ENCODE measurements at regions not wholly inside any gene's neighbourhood (a gene's known extent, or its start where the extent isn't known, plus 50 kb on each side); places are given as distances from the start of the nearest gene placed in this dataset.

DNA sequence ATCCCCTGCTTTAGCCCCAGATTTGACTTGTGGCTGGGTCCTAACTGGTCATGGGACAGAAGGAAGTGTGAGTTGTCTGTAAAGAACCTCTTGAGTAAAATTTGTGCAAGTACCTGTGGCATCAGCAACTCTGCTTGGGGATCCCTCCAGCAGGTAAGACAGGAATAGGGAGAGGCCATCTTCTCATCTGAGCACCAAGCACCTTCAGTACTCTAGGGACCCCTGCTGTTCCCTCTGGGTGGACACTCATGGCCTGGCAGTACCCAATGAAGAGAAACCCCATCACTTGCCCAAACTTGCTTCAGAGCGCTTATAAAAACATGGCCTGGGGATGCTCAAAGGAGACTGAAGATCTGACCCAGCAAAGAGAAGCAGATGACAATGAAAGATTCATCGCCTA, 297.8 kb downstream of the SP3 start:
- no peak for DNase-seq (ENCODE audit: low read depth)

DNA sequence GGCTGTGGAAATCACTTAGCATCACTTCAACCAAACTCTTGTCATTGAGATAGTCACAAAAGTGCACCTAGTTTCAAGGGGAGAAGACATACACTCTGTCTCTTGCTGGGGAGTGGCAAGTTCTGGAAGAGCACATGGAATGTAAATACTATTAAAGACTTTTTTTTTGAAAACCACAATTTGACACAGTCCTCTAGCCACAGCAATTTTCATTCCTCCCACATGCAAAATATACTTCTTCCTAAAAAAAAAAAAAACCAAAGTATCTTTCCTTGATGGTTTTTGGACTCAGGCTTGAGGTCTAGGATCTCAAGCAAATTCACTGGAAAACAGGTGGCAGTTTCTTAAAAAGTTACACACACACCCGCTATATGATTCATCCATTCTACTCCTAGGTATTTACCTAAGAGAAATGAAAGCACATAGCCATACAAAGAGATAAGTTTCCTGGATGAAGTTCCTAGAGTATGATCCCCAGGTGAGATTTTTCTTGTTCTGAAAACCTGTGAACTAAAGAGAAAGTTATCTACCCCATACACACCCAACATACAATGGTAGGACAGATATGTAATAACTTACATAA, 295.8 kb downstream of the SP3 start:
- peak; percentile 11 for DNase-seq (ENCODE audit: low read depth)

DNA sequence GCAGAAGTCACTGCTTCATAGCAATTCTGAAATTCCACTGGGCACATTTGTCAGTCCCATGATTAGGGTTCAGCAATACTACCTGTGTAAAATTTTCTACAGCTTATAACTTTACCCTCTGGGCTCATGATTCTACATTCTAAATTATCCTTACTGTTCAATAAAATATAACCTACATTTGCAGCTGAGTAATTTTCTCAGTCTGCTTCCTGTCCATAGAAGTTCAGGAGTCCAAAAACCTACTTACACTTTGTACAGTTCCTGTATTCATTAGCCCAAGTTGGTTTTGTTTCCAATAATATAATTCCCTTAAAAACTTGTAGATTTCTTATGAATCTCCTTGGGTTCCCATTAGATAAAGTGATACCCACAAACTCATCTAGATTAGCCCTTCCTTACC, 295.3 kb downstream of the SP3 start:
- no peak for DNase-seq (ENCODE audit: low read depth)

DNA sequence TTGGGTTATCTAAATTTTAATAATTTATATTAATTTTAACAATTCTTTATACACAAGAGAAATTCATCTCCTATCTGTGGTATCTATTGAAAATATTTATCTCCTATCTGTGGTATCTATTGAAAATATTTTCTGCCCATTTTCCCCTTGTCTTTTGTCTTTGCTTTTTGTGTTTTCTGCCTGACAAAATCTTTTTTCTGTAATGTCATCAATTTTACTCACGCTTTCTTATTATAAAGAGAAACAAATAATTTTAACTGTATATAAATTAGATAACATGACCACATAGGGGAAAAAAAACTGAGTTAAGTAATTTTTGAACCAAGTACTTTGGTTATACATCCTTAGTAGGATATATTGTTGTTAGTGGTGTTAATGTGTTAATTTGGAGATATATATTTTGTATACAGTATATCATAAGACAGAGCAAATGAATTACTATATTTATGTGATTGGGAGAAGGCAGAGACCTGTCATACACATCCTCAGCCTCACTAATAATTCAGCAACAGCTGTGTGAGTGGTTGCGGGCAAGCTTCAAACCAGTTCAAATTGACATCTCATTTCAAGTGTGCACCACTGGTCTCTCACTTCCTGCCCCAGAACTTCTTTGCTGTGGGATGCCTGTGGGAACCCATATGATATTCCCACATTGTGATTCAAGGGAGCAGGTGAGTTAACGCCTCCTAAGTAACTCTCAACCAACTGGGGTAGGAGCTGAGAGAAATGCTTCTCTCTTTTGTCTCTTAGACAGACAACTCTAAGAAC, 292.4 kb downstream of the SP3 start:
- DNase-seq (ENCODE audit: low read depth): no peak

DNA sequence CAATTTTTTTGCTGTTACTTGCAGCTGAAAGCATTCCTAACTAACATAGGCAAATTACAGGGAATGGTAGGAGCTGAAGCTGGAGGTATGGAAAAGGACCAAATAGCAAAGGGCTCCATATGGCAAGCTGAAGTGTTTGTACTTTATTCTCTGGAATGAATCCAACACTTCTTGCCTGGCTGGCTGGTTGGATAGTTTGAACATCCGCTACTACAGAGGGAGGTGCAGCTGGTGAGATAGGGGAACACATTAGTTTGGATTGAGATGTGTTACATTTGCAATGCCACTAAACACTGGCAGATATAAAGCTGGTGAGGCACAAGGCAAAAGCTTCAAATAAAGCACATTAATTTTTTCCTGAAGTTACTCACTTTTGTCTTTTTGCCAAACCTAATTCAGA, 291.5 kb downstream of the SP3 start:
- no peak for DNase-seq (ENCODE audit: low read depth)

DNA sequence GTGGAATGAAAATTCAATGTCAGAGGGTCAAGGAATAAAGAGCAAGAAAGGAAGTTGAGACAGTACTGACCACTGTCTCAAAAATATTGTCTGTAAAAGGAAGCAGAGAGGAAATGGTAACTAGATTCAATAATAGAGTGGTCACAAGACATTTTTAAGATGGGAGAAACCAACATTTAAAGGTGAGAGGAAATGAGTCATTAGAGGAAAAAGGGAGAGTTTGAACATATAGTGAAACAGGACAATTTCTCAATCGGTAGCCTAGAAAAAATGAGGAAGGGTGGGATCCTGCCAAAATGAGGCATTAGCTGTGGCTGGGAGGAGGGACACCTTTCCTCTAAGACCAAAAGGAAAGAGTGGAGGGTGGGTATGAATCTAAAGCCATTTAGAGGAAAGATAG, 288.5 kb downstream of the SP3 start:
- DNase-seq (ENCODE audit: low read depth): no peak

DNA sequence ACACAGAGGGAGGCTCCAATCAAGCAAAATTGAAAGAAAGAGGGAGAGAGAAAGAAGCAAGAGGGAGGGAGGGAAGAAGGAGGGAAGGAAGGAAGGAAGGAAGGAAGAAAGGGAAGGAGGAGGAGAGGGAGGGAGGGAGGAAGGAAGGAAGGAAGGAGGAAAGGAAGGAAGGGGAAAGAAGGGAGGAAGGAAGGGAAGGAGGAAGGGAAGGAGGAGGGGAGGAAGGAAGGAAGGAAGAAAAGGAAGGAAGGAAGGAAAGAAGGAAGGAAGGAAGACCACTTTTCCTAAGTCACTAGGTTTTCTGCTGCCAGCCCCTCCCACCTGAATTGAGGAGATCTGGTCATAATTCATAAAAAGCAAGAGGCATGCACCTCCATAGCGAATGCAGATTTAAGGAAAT, 287.0 kb downstream of the SP3 start:
- DNase-seq (ENCODE audit: low read depth): no peak

DNA sequence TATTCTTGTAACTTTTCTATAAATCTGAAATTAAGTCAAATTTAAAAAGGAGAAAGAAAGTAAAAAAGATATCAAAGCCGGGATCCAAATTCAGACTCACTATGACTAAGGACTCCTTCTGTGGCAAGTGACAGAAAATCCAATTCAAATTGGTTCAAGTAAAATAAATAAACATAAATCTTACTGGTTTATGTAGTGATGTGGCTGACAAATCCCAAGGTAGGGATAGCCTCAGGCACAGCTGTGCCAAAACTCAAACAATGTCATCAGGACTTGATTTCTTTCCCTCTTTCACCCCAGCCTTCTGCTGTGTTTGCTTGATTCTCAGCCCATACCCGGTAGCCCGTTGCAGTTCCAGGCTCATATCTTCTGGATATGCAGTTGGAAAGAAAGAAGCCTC, 284.6 kb downstream of the SP3 start:
- DNase-seq (ENCODE audit: low read depth): peak; percentile 20

DNA sequence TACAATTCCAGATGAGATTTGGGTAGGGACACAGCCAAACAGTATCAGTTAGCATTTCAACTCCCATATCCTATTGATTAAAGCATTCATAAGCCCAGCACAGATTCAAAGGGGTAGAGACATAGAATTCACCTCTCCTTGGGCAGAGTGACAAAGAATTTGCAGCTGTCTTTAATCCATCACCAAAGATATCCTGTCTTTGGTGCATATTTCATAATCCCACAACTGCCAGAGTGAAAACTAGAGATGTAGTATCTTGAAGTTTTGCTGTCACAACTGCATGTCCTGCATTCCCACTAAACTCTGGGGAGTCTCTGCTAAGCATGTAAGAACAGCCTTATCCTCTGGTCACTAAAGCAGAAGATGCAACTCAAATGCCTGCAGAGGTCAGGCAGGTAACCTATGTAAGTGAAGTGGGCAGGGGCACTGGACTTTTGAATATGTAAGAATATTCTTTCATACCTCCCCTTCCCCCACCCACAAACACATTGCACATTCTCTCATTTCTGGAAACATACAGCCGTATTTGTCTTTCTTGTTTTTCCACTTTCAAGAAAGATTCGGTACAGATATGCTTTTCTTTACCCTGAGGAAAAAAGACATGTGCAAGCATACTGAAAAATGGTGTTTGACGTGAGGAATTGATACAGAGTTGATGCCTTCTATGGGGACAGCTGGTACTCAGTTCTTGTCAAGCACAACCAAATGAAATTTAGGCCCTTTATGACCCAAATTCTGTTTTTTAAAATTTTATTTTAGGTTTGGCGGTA, 283.1 kb downstream of the SP3 start:
- peak; percentile 72 for DNase-seq (ENCODE audit: low read depth)

DNA sequence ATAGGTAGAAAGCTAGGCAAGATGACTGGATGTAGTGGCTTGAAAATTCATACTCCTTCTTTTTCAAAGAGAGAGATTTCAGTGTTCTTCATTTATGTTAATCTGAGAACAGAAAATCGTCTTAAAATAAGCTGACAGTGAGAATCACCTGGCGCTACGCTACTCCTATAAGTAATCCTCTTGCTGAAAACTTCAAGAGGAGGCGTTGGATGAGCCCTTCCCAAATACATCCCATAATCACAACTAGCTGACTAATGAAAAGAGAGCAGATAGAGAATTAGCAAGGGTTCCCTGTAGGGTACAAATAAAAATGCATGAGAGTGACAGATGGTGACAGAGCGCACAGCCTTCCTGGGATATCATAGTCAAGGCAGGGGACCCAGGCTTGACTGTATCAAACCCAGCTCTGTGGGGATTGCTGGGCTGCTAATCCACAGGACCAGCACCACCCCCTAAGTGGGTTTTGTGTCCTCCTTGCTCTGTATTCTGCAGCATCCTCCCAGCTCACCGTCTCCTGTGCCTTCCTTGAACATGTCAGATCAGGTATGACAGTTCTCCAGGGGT, 280.2 kb downstream of the SP3 start:
- no peak for DNase-seq (ENCODE audit: low read depth)

DNA sequence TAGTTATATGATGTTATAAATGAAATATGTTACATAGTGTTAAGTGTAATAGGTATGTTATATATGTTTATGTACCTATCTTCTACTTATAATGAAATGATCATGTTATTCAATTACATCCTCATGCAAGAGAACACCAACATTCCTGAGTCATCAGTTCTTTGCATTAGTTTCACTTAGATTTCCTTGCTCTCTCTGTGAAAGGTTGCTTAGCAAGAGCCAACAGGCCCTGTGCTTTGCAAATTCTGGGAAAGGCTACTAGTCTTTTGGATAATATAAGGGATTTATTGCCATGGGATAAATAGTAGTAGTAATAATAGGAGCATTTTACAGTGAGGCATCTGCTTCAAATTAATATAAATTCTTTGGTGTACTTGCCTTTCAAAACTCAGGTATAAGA, 274.8 kb downstream of the SP3 start:
- DNase-seq (ENCODE audit: low read depth): no peak

DNA sequence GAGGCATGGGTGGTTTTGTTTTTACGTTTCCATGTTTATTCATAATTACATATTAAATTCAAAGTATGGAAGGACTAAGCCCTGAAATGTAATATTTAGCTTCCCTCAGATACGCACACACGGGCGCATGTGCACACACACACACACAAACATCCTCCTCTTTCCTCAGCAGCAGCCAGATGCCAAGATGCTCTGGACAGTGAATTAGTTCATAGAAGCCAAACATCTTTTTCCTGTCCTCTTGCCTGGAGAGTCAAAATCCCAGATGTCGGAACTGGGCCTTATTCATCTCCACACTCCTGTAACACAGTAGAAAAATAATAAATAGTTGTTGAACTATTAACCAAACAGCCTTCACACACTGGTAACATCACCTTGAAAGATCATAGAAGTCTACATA, 273.1 kb downstream of the SP3 start:
- no peak for DNase-seq (ENCODE audit: low read depth)

DNA sequence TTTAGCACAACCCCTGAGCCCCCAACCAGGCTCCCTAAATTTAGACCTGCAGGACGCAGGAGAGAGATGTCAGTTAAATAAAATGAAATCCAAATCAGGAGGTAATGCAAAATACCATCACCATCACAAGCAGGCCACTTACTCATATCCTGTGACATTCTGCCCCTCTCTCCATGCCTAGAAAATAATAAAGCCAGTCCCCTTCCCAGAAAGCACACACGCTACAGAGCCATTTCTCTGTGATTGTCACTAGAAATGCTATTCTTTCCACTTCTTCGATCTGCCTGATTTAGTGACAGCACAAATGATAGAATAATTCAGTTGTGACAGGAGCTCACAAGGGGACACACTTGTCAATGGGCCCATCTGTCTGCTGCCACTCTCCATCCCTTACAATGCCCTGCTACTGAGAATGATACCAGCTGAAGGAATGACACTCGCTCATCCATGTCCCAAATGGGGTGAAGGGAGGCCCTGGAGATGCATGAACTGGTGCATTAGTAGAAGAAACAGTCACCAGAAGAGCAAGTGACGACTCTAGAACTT, 272.1 kb downstream of the SP3 start:
- no peak for DNase-seq (ENCODE audit: low read depth)

DNA sequence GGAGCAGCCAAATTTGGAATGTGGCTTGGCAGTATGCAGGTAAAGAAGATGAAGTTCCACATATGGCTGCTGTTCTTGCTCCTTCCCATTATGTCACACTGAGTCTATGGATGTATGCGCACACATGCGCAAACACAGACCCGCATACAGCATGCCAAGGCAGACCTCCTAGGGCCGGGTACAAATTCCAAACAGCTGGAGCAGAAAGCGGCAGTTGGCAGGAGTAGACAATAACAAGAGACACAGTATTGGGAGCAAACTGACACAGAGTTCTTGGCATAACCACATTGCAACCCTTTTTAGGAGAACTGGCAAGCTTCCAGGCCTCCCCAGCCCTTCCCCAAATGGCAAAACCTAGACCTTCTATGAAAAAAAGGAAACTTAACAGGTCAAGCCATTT, 268.9 kb downstream of the SP3 start:
- DNase-seq (ENCODE audit: low read depth): no peak

DNA sequence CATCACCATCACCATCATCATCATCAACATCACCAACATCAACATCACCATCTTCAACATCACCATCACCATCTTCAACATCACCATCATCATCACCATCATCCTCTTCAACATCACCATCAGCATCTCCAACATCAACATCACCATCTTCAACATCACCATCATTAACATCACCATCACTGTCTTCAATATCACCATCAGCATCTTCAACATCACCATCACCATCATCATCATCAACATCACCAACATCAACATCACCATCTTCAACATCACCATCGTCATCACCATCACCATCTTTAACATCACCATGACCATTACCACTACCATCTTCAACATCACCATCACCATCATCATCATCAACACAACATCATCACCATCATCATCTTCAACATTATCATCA, 267.2 kb downstream of the SP3 start:
- no peak for DNase-seq (ENCODE audit: low read depth)

DNA sequence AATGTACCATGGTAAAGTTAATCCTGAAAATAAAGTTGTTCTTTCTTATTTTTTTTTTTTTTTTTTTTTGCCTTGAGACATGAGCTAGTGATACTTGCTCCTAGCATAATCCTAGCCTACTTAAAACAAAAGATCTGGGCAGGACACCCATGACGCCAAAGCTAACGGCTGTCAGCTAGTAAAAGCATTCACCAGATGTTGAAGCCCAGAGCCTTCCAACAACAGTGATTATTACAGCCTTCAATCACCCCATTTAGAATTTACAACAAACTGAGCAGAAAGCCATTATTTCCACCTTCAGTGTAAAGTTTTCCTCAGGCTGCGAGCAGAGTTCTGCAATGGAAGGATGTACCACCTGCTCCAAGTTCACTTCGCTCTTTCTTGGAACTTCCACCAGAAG, 259.5 kb downstream of the SP3 start:
- no peak for DNase-seq (ENCODE audit: low read depth)

DNA sequence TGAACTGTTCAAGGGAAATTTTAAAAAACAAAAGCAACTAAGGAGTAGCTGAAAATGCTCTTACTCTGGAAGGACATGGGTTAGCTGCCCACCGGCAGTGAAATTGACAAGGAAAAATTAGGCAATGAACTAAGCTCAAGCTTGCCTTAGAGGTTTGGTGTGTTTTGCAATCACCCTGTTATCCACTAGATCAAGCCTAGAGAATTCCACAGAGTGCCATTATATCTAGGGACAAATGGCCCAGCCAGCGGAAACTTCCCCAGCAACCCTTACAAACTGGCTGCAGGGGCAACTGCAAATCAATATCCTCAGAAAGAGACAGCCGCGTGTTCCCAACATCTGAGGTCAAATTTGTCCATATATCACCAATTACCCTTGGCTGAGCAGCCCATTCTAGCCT, 258.2 kb downstream of the SP3 start:
- DNase-seq (ENCODE audit: low read depth): no peak

DNA sequence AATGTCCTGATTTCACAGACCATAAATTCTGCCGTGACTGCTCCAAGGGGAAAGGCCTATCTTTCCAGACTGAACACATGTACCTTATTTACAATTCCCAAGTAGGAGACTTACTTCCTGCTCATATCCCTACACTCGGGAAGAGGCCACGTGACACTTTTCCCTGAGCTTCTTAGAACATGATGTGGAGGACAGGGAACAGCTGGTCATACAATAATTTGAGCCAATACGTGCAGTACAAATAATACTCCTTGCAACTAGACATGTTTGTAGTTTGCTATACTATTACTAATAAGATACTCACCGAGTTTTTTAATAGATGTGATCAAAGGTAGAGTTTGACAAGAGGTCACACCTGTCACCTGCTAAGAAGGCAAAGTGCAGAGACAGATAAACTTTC, 256.4 kb downstream of the SP3 start:
- peak; percentile 77 for DNase-seq (ENCODE audit: low read depth)

DNA sequence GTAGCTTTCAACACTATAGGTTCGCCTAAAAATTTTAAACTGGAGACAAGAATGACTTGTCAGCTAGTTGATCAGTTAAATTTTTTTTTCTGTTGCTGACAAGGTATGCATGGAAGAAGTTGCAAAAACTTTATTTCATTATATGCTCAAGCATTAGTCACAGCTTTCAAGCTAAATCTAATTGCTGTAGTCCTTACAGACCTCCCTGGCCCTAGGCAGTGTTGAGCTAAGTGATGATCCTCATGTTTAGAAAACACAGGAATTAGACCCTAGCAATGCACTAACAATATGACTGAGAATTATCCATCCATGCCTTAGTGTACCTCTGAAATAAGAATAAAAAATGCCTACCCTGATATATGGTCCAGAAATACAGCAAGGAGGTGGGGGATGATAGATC, 253.4 kb downstream of the SP3 start:
- DNase-seq (ENCODE audit: low read depth): no peak

DNA sequence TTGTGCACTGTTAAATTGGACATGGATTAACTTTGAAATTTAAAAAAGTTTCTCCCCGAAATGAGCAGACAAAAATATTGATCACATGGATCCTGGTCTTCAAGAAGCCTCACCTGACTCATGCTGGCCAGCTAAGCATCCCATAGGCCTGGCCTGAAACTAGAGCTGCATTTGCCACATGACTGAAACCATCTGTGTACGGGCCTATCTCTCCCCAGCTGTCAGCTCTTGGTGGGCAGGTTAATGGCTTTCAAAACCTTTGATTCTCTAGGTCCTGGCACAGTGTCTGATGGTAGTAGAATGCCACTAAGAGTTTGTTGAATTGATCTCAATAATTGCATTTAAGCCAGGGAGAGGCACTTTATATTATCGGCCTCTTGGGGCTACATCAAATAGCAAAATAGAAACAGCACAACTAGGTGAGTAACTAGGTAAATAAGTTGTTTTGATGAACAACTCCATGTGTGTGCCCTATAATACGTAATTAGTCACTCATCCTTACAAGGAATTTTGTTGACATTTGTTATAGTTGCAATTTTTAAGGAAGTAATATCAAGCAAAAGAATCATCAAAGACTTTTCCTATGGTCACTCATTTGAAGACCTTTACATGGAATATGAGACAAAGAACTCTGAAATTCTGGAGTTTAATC, 251.1 kb downstream of the SP3 start:
- no peak for DNase-seq (ENCODE audit: low read depth)

DNA sequence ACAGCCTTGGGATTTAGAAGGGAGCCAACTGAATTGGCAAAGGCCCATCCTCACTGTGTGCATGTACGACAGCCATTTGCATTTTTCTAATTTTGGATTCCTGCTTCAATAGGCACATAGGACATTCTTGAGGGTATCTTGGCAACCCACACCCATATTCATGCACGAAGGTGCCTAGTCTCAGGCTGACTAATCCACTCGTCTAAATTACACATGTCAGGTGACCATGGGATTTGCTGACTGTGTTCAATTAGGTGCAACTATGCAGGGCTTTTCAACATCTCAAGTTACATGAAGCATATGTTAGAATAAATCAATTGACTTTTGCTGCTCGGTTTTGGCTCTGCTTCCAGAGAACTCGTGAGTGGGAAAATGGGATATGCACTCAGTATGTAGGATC, 249.7 kb downstream of the SP3 start:
- DNase-seq (ENCODE audit: low read depth): peak; percentile 20
